Transverse colon (tissue), 4 donors: ENCODE measurements at regions not wholly inside any gene's neighbourhood (a gene's known extent, or its start where the extent isn't known, plus 50 kb on each side); places are given as distances from the start of the nearest gene placed in this dataset.

Source experiments
- DNase-seq: peaks from one replicate; pipeline ENCODE4 v3.0.0-alpha.2; 2019
- H3K27ac ChIP-seq, 4 donors: fragments of 200-600 bp; sonication (generic); 2 replicates each; pipeline ENCODE4 v1.5.1; 2016 to 2018; ENCODE audit warnings: inconsistent platforms in 4 of 4
- H3K27me3 ChIP-seq: fragments of 200-600 bp; sonication (generic); 2 replicates; pipeline ENCODE4 v1.5.1; 2017; ENCODE audit warnings: inconsistent platforms
- H3K36me3 ChIP-seq, 4 donors: fragments of 200-600 bp; sonication (generic); 2 replicates each; pipeline ENCODE4 v1.5.1; 2017 to 2019; ENCODE audit warnings: inconsistent platforms in 4 of 4
- H3K4me1 ChIP-seq, 4 donors: fragments of 200-600 bp; sonication (generic); 2 replicates each; pipeline ENCODE4 v1.5.1; 2017 to 2020; ENCODE audit warnings: inconsistent platforms in 4 of 4
- H3K4me3 ChIP-seq, 4 donors: fragments of 200-600 bp; sonication (generic); 1 replicate in 1 of 4; 2 replicates in 3 of 4; pipeline versions ENCODE4 v1.5.1 to v1.6.1; 2017 to 2019; ENCODE audit warnings: inconsistent platforms in 4 of 4
- H3K9me3 ChIP-seq, 2 donors: fragments of 200-600 bp; sonication (generic); 2 replicates each; pipeline ENCODE4 v1.5.1; 2017 to 2019; ENCODE audit warnings: inconsistent platforms in 2 of 2
- CTCF ChIP-seq, 5 experiments: fragments of 200-600 bp in 3 of 5; fragments of 450-650 bp in 2 of 5; sonication (generic) in 3 of 5; IDR thresholded peaks; 1 replicate in 2 of 5; 2 replicates in 3 of 5; pipeline ENCODE4 v1.5.1; 2016 to 2017; ENCODE audit warnings: antibody characterized with exemption in 5 of 5, inconsistent platforms in 3 of 5, mild to moderate bottlenecking in 2 of 5, moderate library complexity in 1 of 5
- EP300 ChIP-seq: sonication (generic); formaldehyde crosslinking; IDR thresholded peaks from one replicate; pipeline ENCODE4 v1.6.1; 2017; ENCODE audit warnings: antibody characterized with exemption, low read depth
- POLR2A ChIP-seq: fragments of 450-650 bp; IDR thresholded peaks from one replicate; pipeline ENCODE4 v1.6.1; 2016; ENCODE audit warnings: antibody characterized with exemption, mild to moderate bottlenecking, moderate library complexity
- POLR2AphosphoS5 ChIP-seq, 3 donors: sonication (generic); formaldehyde crosslinking; IDR thresholded peaks; one replicate each; pipeline ENCODE4 v1.6.1; 2016; ENCODE audit warnings: antibody characterized with exemption in 3 of 3
- WGBS, 2 donors: methylation state at CpG; one replicate each; pipeline ENCODE4 v1.1.5; 2018; ENCODE audit warnings: low coverage in 1 of 2; 5-methylcytosine and 5-hydroxymethylcytosine counted together
- in situ Hi-C, 4 donors: fragments of 200-750 bp; cut with MboI; loops; one replicate each; pipeline versions ENCODE4 v1.15.0 to v1.15.1; 2017; ENCODE audit warnings: low sequenced_read_pairs in 3 of 4, low pct_ligation_motif_present in 1 of 4, low pct_unique_long_range_greater_than_20kb in 1 of 4
- intact Hi-C: fragments of 100-400 bp; cut with DNase I; formaldehyde crosslinking; loops from one replicate; pipeline ENCODE4 v1.15.1; 2023; ENCODE audit warnings: low total_unique reads

- H3K4me3 ChIP-seq = no peak overlapping the region
- H3K9me3 ChIP-seq = no peaks in the 10 kb centered on the region
- 87% methylated on average over 9 of the region's 9 CpGs; no CpG with 5 or more reads in 1 of the 2 donors for WGBS, 2 donors
- H3K36me3 ChIP-seq = no peaks in the 10 kb centered on the region
- DNase-seq = no peak
- in situ Hi-C loops = no loop called here
- no peak overlapping the region for H3K27ac ChIP-seq
- intact Hi-C loops = loop anchor here (2.0 kb wide), 1 partner anchor 42 kb away; no protein-coding TSS in a partner anchor
- H3K4me1 ChIP-seq = no peaks in the 10 kb centered on the region
- TF ChIP-seq CTCF (IDR thresholded peaks at IDR 0.05) (no peak), POLR2A (no peak), EP300 (no peak), POLR2AphosphoS5 (IDR thresholded peaks at IDR 0.05) (no peak)
- H3K27me3 ChIP-seq = no peaks in the 10 kb centered on the region
Measured at GRCh38 chr5:4128994-4129393, 533.4 kb downstream of the IRX1 start.

DNA sequence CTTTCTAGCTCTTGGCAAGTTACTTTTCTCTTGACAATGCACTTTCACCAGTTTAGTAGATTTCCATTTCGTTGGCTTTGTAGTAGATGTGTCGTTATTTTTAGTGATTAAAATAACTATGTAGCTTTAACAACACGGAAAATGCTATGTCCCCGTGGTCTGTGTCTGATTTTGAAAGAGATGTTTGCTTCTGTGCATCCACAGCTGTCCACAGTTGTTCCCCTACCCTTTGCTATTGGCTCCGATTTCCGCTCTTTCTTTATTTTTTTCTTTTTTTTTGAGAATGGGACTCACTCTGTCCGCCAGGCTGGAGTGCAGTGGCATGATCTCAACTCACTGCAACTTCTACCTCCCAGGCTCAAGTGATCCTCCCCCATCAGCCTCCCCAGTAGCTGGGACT is 533.9 kb downstream of the IRX1 start:
- intact Hi-C loops (loop anchor here (2.0 kb wide), 1 partner anchor 41 kb away; no protein-coding TSS in a partner anchor), in situ Hi-C loops (no loop called here)
- no peak overlapping the region for H3K4me3 ChIP-seq
- DNase-seq = no peak
- 75 to 79% methylated on average over 7 of the region's 7 CpGs for WGBS, 2 donors
- TF ChIP-seq EP300 (no peak), CTCF (IDR thresholded peaks at IDR 0.05) (no peak), POLR2AphosphoS5 (IDR thresholded peaks at IDR 0.05) (no peak), POLR2A (no peak)
- no peaks in the 10 kb centered on the region for H3K9me3 ChIP-seq
- no peaks in the 10 kb centered on the region for H3K36me3 ChIP-seq
- H3K27me3 ChIP-seq = no peaks in the 10 kb centered on the region
- no peak overlapping the region for H3K27ac ChIP-seq
- H3K4me1 ChIP-seq = no peaks in the 10 kb centered on the region

DNA sequence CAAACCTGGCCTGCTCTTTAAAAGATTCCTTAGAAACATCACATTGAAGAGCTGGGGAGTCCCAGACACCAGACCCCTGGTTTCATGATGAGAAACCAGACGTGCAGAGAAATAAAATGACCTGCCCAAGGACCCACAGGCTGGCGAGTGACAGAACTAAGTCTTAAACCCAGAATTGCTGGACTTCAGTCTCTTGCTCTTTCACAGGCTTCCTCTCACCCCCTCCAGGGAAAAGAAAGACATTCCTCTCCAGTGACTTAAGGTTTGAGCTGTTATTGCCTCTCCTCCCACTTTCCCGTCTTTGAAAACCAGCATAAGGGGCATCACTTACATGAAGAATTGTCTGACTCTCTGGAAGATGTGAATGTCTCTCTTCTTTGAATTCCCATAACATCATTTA is 535.2 kb downstream of the IRX1 start:
- Histone ChIP-seq H3K27ac (no peak overlapping the region), H3K4me3 (no peak overlapping the region), H3K27me3 (no peaks in the 10 kb centered on the region), H3K36me3 (no peaks in the 10 kb centered on the region), H3K9me3 (no peaks in the 10 kb centered on the region), H3K4me1 (no peaks in the 10 kb centered on the region)
- TF ChIP-seq POLR2AphosphoS5 (IDR thresholded peaks at IDR 0.05) (no peak), CTCF (IDR thresholded peaks at IDR 0.05) (no peak)
- WGBS, 2 donors = 40 to 65% methylated on average over 1 to 3 of the region's 3 CpGs
- intact Hi-C loops (loop anchor here (2.0 kb wide), 1 partner anchor 164 kb away; no protein-coding TSS in a partner anchor), in situ Hi-C loops (no loop called here)
- DNase-seq = no peak

DNA sequence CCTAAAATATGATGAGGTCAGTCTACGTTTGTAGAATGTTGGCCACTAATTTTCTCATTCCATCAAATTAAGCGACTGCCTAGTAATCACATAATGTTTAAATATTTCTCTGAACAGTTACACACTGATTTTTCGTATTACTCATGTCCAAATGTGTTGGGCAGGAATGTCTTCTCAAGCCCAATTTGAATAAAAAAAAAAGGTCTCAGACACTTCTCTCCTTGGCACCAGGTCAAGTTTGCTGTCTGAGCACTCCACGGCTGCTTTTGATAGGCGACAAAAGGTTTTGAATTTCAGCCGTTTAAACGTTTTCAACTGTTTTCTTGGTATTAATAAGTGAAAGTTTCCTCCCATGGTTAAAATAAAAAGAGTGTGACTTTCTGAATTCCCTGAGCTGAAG is 542.1 kb downstream of the IRX1 start:
- in situ Hi-C loops = no loop called here
- Histone ChIP-seq H3K4me1 (no peaks in the 10 kb centered on the region), H3K4me3 (no peak overlapping the region), H3K27ac (no peak overlapping the region), H3K36me3 (no peaks in the 10 kb centered on the region), H3K9me3 (no peaks in the 10 kb centered on the region), H3K27me3 (no peaks in the 10 kb centered on the region)
- no peak for DNase-seq
- TF ChIP-seq EP300 = no peak
- no peak for TF ChIP-seq POLR2AphosphoS5 (IDR thresholded peaks at IDR 0.05)
- TF ChIP-seq CTCF (IDR thresholded peaks at IDR 0.05) = no peak
- TF ChIP-seq POLR2A = no peak
- WGBS, 2 donors = 62 to 69% methylated on average over 7 of the region's 7 CpGs
- intact Hi-C loops = no loop called here
